Activated CD4-positive, alpha-beta T cell treated with anti-CD3 and anti-CD28 coated beads for 48 hours (primary cell): ENCODE measurements at regions not wholly inside any gene's neighbourhood (a gene's known extent, or its start where the extent isn't known, plus 50 kb on each side); places are given as distances from the start of the nearest gene placed in this dataset.
"Not testable (repeated sequence)": the region's sequence is repeated elsewhere in the genome, so short reads cannot be mapped to it uniquely, and the experiment has no call there.

Experiments used
- DNase-seq: peaks from one replicate; pipeline ENCODE4 v3.0.0-alpha.2; 2020

- no peak for DNase-seq
Measured at GRCh38 chr5:98328015-98328414, 445.4 kb upstream of the RGMB start.

GRCh38 chr5:98330871-98331270 lies 442.6 kb upstream of the RGMB start:
- DNase-seq: no peak

- no peak for DNase-seq
Measured at GRCh38 chr5:98333921-98334320, 439.5 kb upstream of the RGMB start.

- DNase-seq: no peak
Measured at GRCh38 chr5:98334946-98335345, 438.5 kb upstream of the RGMB start.

GRCh38 chr5:98339141-98339848 lies 434.2 kb upstream of the RGMB start:
- no peak for DNase-seq

- no peak for DNase-seq
Measured at GRCh38 chr5:98341038-98342032, 432.1 kb upstream of the RGMB start.

GRCh38 chr5:98342958-98343660 lies 430.4 kb upstream of the RGMB start:
- DNase-seq: not testable (repeated sequence)

GRCh38 chr5:98349251-98349989 lies 424.0 kb upstream of the RGMB start:
- DNase-seq: no peak

GRCh38 chr5:98349990-98350365 lies 423.5 kb upstream of the RGMB start:
- no peak for DNase-seq

GRCh38 chr5:98354922-98355321 lies 418.5 kb upstream of the RGMB start:
- no peak for DNase-seq

- DNase-seq: no peak
Measured at GRCh38 chr5:98360548-98360947, 412.9 kb upstream of the RGMB start.

- DNase-seq: no peak
Measured at GRCh38 chr5:98363157-98363556, 410.3 kb upstream of the RGMB start.

- no peak for DNase-seq
Measured at GRCh38 chr5:98364549-98364948, 408.9 kb upstream of the RGMB start.

GRCh38 chr5:98365126-98365525 lies 408.3 kb upstream of the RGMB start:
- no peak for DNase-seq

- no peak for DNase-seq
Measured at GRCh38 chr5:98368141-98368540, 405.3 kb upstream of the RGMB start.

GRCh38 chr5:98372351-98372750 lies 401.1 kb upstream of the RGMB start:
- no peak for DNase-seq

- DNase-seq: no peak
Measured at GRCh38 chr5:98391921-98392625, 381.4 kb upstream of the RGMB start.

- not testable (repeated sequence) for DNase-seq
Measured at GRCh38 chr5:98393205-98393604, 380.3 kb upstream of the RGMB start.

- no peak for DNase-seq
Measured at GRCh38 chr5:98397081-98397480, 376.4 kb upstream of the RGMB start.

- DNase-seq: no peak
Measured at GRCh38 chr5:98398465-98398864, 375.0 kb upstream of the RGMB start.

- DNase-seq: no peak
Measured at GRCh38 chr5:98401656-98402055, 371.8 kb upstream of the RGMB start.

- no peak for DNase-seq
Measured at GRCh38 chr5:98402130-98402529, 371.3 kb upstream of the RGMB start.
